Esophagus (tissue), 2 donors: ENCODE measurements at regions not wholly inside any gene's neighbourhood (a gene's known extent, or its start where the extent isn't known, plus 50 kb on each side); places are given as distances from the start of the nearest gene placed in this dataset.

Experiments used
- H3K27ac ChIP-seq, 2 donors: one replicate each; pipeline ENCODE4 v1.5.1; 2013; ENCODE audit warnings: low read depth in 2 of 2, mild to moderate bottlenecking in 2 of 2, inconsistent platforms in 1 of 2, low read length in 1 of 2, moderate library complexity in 1 of 2
- H3K27me3 ChIP-seq, 2 donors: one replicate each; pipeline ENCODE4 v1.6.1; 2013; ENCODE audit warnings: low read length in 2 of 2, control low read depth in 1 of 2, mild to moderate bottlenecking in 1 of 2; ENCODE audit not compliant: insufficient read depth in 2 of 2, control insufficient read depth in 1 of 2
- H3K36me3 ChIP-seq, 2 donors: one replicate each; pipeline ENCODE4 v1.6.1; 2013; ENCODE audit warnings: low read length in 1 of 2; ENCODE audit not compliant: control insufficient read depth in 2 of 2, insufficient read depth in 2 of 2
- H3K4me1 ChIP-seq, 2 donors: one replicate each; pipeline ENCODE4 v1.6.1; 2013; ENCODE audit warnings: low read length in 1 of 2; ENCODE audit not compliant: control insufficient read depth in 2 of 2, insufficient read depth in 2 of 2
- H3K4me3 ChIP-seq, 2 donors: one replicate each; pipeline ENCODE4 v1.5.1; 2013; ENCODE audit warnings: low read length in 2 of 2, mild to moderate bottlenecking in 2 of 2, low read depth in 1 of 2, moderate library complexity in 1 of 2
- H3K9me3 ChIP-seq, 2 donors: one replicate each; pipeline ENCODE4 v1.6.1; 2013; ENCODE audit warnings: mild to moderate bottlenecking in 2 of 2, low read depth in 1 of 2, low read length in 1 of 2, moderate library complexity in 1 of 2; ENCODE audit not compliant: control insufficient read depth in 2 of 2, insufficient read depth in 1 of 2
- WGBS, 2 donors: extraction: QIAGEN DNeasy Blood & Tissue Kit; methylation state at CpG; one replicate each; pipeline ENCODE4 v1.1.7; 2013; 5-methylcytosine and 5-hydroxymethylcytosine counted together
- donor health status: healthy with polysubstance abuse.
- donor health status: Bipolar disorder and iron deficiency.

- H3K4me1 ChIP-seq = no peaks in the 10 kb centered on the region
- H3K4me3 ChIP-seq = no peak overlapping the region
- no peaks in the 10 kb centered on the region for H3K9me3 ChIP-seq
- no peaks in the 10 kb centered on the region for H3K27me3 ChIP-seq
- H3K36me3 ChIP-seq = no peaks in the 10 kb centered on the region
- WGBS, 2 donors = 71 to 72% methylated on average over 8 of the region's 8 CpGs
- no peak overlapping the region for H3K27ac ChIP-seq
These were observed 370.3 kb downstream of the MEIS1 start for GRCh38 chr2:66805016-66805865.

GRCh38 chr2:66805968-66806367 is 371.0 kb downstream of the MEIS1 start:
- H3K27ac ChIP-seq = no peak overlapping the region
- H3K27me3 ChIP-seq = no peaks in the 10 kb centered on the region
- WGBS, 2 donors = 60 to 63% methylated on average over 3 of the region's 3 CpGs
- no peak overlapping the region for H3K4me3 ChIP-seq
- no peaks in the 10 kb centered on the region for H3K36me3 ChIP-seq
- no peaks in the 10 kb centered on the region for H3K4me1 ChIP-seq
- no peaks in the 10 kb centered on the region for H3K9me3 ChIP-seq

- Histone ChIP-seq H3K4me1 (no peaks in the 10 kb centered on the region), H3K27ac (no peak overlapping the region)
- 42 to 44% methylated on average over 1 of the region's 1 CpG for WGBS, 2 donors
These were observed 378.6 kb downstream of the MEIS1 start for GRCh38 chr2:66813525-66813924.

GRCh38 chr2:66813976-66814375 is 379.1 kb downstream of the MEIS1 start:
- no peaks in the 10 kb centered on the region for H3K9me3 ChIP-seq
- no peaks in the 10 kb centered on the region for H3K27me3 ChIP-seq
- WGBS, 2 donors = 74 to 82% methylated on average over 2 of the region's 2 CpGs
- no peak overlapping the region for H3K27ac ChIP-seq
- H3K4me3 ChIP-seq = no peak overlapping the region
- no peaks in the 10 kb centered on the region for H3K36me3 ChIP-seq
- H3K4me1 ChIP-seq = no peaks in the 10 kb centered on the region

More at GRCh38 chr2:66813525-66813924, 378.6 kb downstream of the MEIS1 start:
- no peaks in the 10 kb centered on the region for H3K27me3 ChIP-seq
- no peak overlapping the region for H3K4me3 ChIP-seq
- H3K9me3 ChIP-seq = no peaks in the 10 kb centered on the region
- H3K36me3 ChIP-seq = no peaks in the 10 kb centered on the region

- Histone ChIP-seq H3K9me3 (no peaks in the 10 kb centered on the region), H3K27me3 (no peaks in the 10 kb centered on the region), H3K36me3 (no peaks in the 10 kb centered on the region), H3K4me3 (no peak overlapping the region), H3K4me1 (no peaks in the 10 kb centered on the region), H3K27ac (no peak overlapping the region)
- 84 to 85% methylated on average over 1 of the region's 1 CpG for WGBS, 2 donors
These were observed 380.0 kb downstream of the MEIS1 start for GRCh38 chr2:66814916-66815315.

GRCh38 chr2:66815886-66816285 is 381.0 kb downstream of the MEIS1 start:
- no peaks in the 10 kb centered on the region for H3K9me3 ChIP-seq
- no peaks in the 10 kb centered on the region for H3K36me3 ChIP-seq
- H3K27me3 ChIP-seq = no peaks in the 10 kb centered on the region
- no peaks in the 10 kb centered on the region for H3K4me1 ChIP-seq
- H3K4me3 ChIP-seq = no peak overlapping the region
- H3K27ac ChIP-seq = no peak overlapping the region
- 60 to 67% methylated on average over 4 of the region's 4 CpGs for WGBS, 2 donors

GRCh38 chr2:66821168-66821567 is 386.2 kb downstream of the MEIS1 start:
- no peaks in the 10 kb centered on the region for H3K36me3 ChIP-seq
- no peaks in the 10 kb centered on the region for H3K9me3 ChIP-seq
- WGBS, 2 donors = 89 to 90% methylated on average over 4 of the region's 4 CpGs
- H3K4me1 ChIP-seq = peaks cover 0 to 2% of the 10 kb centered on the region in 2 donors
- H3K27ac ChIP-seq = no peak overlapping the region
- H3K27me3 ChIP-seq = no peaks in the 10 kb centered on the region
- H3K4me3 ChIP-seq = no peak overlapping the region

- no peak overlapping the region for H3K4me3 ChIP-seq
- H3K9me3 ChIP-seq = no peaks in the 10 kb centered on the region
- H3K27me3 ChIP-seq = no peaks in the 10 kb centered on the region
- 88% methylated on average over 6 of the region's 6 CpGs for WGBS, 2 donors
- no peak overlapping the region for H3K27ac ChIP-seq
- no peaks in the 10 kb centered on the region for H3K36me3 ChIP-seq
- peaks cover 0 to 2% of the 10 kb centered on the region in 2 donors for H3K4me1 ChIP-seq
These were observed 387.3 kb downstream of the MEIS1 start for GRCh38 chr2:66822186-66822585.

GRCh38 chr2:66824926-66825325 is 390.0 kb downstream of the MEIS1 start:
- 74 to 80% methylated on average over 3 of the region's 3 CpGs for WGBS, 2 donors
- H3K27me3 ChIP-seq = no peaks in the 10 kb centered on the region
- H3K9me3 ChIP-seq = no peaks in the 10 kb centered on the region

GRCh38 chr2:66827851-66828250 is 392.9 kb downstream of the MEIS1 start:
- no peaks in the 10 kb centered on the region for H3K27me3 ChIP-seq
- H3K9me3 ChIP-seq = no peaks in the 10 kb centered on the region
- no peak overlapping the region for H3K4me3 ChIP-seq
- no peaks in the 10 kb centered on the region for H3K4me1 ChIP-seq
- WGBS, 2 donors = 80 to 85% methylated on average over 4 of the region's 4 CpGs
- no peaks in the 10 kb centered on the region for H3K36me3 ChIP-seq
- no peak overlapping the region for H3K27ac ChIP-seq

More at GRCh38 chr2:66824926-66825325, 390.0 kb downstream of the MEIS1 start:
- H3K4me3 ChIP-seq = no peak overlapping the region
- no peak overlapping the region for H3K27ac ChIP-seq
- H3K36me3 ChIP-seq = no peaks in the 10 kb centered on the region
- H3K4me1 ChIP-seq = peaks cover 0 to 2% of the 10 kb centered on the region in 2 donors
